ENCODE measurements at regions not wholly inside any gene's neighbourhood (a gene's known extent, or its start where the extent isn't known, plus 50 kb on each side); places are given as distances from the start of the nearest gene placed in this dataset.
"Not testable (repeated sequence)": the region's sequence is repeated elsewhere in the genome, so short reads cannot be mapped to it uniquely, and the experiment has no call there.

DNA sequence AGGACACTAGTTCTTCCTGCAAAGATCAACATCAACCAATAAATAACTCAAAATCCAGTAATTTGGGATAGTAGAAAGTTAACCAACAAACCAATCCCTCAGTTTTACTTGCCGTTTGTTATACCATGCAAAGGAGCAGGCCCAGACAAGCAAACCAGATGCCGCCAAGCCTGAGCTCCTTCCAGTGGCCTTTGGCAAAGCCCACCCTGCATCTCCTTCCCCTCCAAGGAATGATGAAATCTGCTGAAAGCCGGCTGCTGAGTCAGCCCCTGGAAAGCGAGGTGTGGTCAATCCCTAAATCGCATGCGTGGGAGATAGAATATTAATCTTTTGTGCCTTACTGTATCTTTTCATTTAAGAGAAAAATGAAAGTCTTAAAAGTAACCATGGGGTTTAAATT lies 135.7 kb upstream of the VOPP1 start:
- not testable (repeated sequence) for TF ChIP-seq CTCF, POLR2A (IDR thresholded peaks at IDR 0.05)

All from thyroid gland (tissue), 4 donors.